K562 (cell line): ENCODE measurements at regions not wholly inside any gene's neighbourhood (a gene's known extent, or its start where the extent isn't known, plus 50 kb on each side); places are given as distances from the start of the nearest gene placed in this dataset.

Experiments
- BACH1 ChIP-seq: fragments of 200-800 bp; sonication (Bioruptor generic); IDR thresholded peaks from 2 replicates; pipeline ENCODE4 v1.6.1; 2016; ENCODE audit warnings: missing genetic modification characterization, missing compliant biosample characterization
- BCOR ChIP-seq: fragments of 450-650 bp; IDR thresholded peaks from 2 replicates; pipeline ENCODE4 v1.6.1; 2016
- BRCA1 ChIP-seq, 2 experiments: fragments of 450-650 bp in 1 of 2; sonication (generic) in 1 of 2; formaldehyde crosslinking in 1 of 2; IDR thresholded peaks; 2 replicates each; pipeline versions ENCODE4 v1.5.0 to v1.6.1; 2017 to 2020; ENCODE audit warnings: mild to moderate bottlenecking in 1 of 2, missing genetic modification reagents in 1 of 2
- CBFA2T3 ChIP-seq: fragments of 450-650 bp; IDR thresholded peaks from 2 replicates; pipeline ENCODE4 v1.6.1; 2017
- CCNT2 ChIP-seq: IDR thresholded peaks from 2 replicates; pipeline ENCODE4 v1.6.1; 2011; ENCODE audit warnings: borderline replicate concordance, low read depth, mild to moderate bottlenecking, moderate library complexity, mixed read lengths, low read length; ENCODE audit not compliant: insufficient read length; ENCODE audit errors: extremely low read depth
- CTBP1 ChIP-seq: fragments of 450-650 bp; IDR thresholded peaks from 2 replicates; pipeline ENCODE4 v1.6.1; 2016; ENCODE audit warnings: borderline replicate concordance
- DPF2 ChIP-seq: fragments of 450-650 bp; IDR thresholded peaks from 2 replicates; pipeline ENCODE4 v1.6.1; 2016
- EP300 ChIP-seq: IDR thresholded peaks from 2 replicates; pipeline ENCODE4 v1.6.1; 2012; ENCODE audit warnings: low read length, improper control_type of control experiment
- KLF16 ChIP-seq: IDR thresholded peaks from 2 replicates; pipeline ENCODE4 v1.6.1; 2016; ENCODE audit warnings: antibody characterized with exemption
- LEF1 ChIP-seq: fragments of 450-650 bp; IDR thresholded peaks from 2 replicates; pipeline ENCODE4 v1.6.1; 2016; ENCODE audit warnings: mild to moderate bottlenecking
- MIER1 ChIP-seq: fragments of 450-650 bp; IDR thresholded peaks from 2 replicates; pipeline ENCODE4 v1.6.1; 2016; ENCODE audit warnings: antibody characterized with exemption, mild to moderate bottlenecking, low read depth
- NR2C2 ChIP-seq, 2 experiments: fragments of 200-800 bp in 1 of 2; sonication (Bioruptor generic) in 1 of 2; sonication (generic) in 1 of 2; formaldehyde crosslinking in 1 of 2; IDR thresholded peaks; 2 replicates each; pipeline versions ENCODE4 v1.6.1 to v1.8.0; 2016 to 2022; ENCODE audit warnings: mild to moderate bottlenecking in 1 of 2, missing compliant biosample characterization in 1 of 2, missing genetic modification characterization in 1 of 2, missing genetic modification reagents in 1 of 2
- NR4A1 ChIP-seq, 2 experiments: fragments of 250-450 bp in 1 of 2; fragments of 450-650 bp in 1 of 2; sonication (Bioruptor Pico) in 1 of 2; IDR thresholded peaks; 2 replicates each; pipeline versions ENCODE4 v1.4.0 to v1.6.1; 2016 to 2020; ENCODE audit warnings: mild to moderate bottlenecking in 2 of 2, missing compliant biosample characterization in 1 of 2, missing genetic modification characterization in 1 of 2, moderate library complexity in 1 of 2
- RAD21 ChIP-seq, 2 experiments: fragments of 250-450 bp in 1 of 2; fragments of 450-650 bp in 1 of 2; sonication (Bioruptor Pico) in 1 of 2; formaldehyde crosslinking in 1 of 2; IDR thresholded peaks in 1 of 2; conservative IDR thresholded peaks in 1 of 2; 2 replicates each; pipeline versions ENCODE4 v1.4.0 to v1.8.0; 2020 to 2022; ENCODE audit warnings: mild to moderate bottlenecking in 2 of 2, moderate library complexity in 1 of 2
- RNF2 ChIP-seq: sonication (generic); IDR thresholded peaks from 2 replicates; pipeline ENCODE4 v1.6.1; 2016
- TRIM24 ChIP-seq, 2 experiments: fragments of 450-650 bp; IDR thresholded peaks; 2 replicates each; pipeline ENCODE4 v1.6.1; 2016
- TRIM28 ChIP-seq: fragments of 450-650 bp; IDR thresholded peaks from 2 replicates; pipeline ENCODE4 v1.6.1; 2017
- ZFP36 ChIP-seq: fragments of 150-350 bp; IDR thresholded peaks from 2 replicates; pipeline ENCODE4 v1.6.1; 2018; ENCODE audit warnings: low read length, low read depth; ENCODE audit not compliant: partially characterized antibody
- ZNF316 ChIP-seq: fragments of 450-650 bp; IDR thresholded peaks from 2 replicates; pipeline ENCODE4 v1.6.1; 2016
- ZNF41 ChIP-seq: fragments of 250-450 bp; sonication (Bioruptor Pico); conservative IDR thresholded peaks from 2 replicates; pipeline ENCODE4 v1.4.0; 2020; ENCODE audit warnings: mild to moderate bottlenecking
- ZNF644 ChIP-seq: fragments of 200-800 bp; sonication (Bioruptor generic); IDR thresholded peaks from 2 replicates; pipeline ENCODE4 v1.6.1; 2016; ENCODE audit warnings: low read depth, missing genetic modification characterization, missing compliant biosample characterization
- TF ChIP-seq, protein P1 (sequence below): fragments of 450-650 bp; IDR thresholded peaks from 2 replicates; pipeline ENCODE4 v1.6.1; 2016
- TF ChIP-seq, protein P2 (sequence below): IDR thresholded peaks from 2 replicates; pipeline ENCODE4 v1.6.1; 2011; ENCODE audit warnings: borderline replicate concordance, low read depth, mild to moderate bottlenecking, moderate library complexity, low read length; ENCODE audit not compliant: insufficient read depth, poor library complexity, severe bottlenecking
- TF ChIP-seq, protein P3 (sequence below), 2 experiments: fragments of 450-650 bp; conservative IDR thresholded peaks; 2 replicates each; pipeline ENCODE4 v1.6.1; 2017; ENCODE audit warnings: mild to moderate bottlenecking in 2 of 2, moderate library complexity in 2 of 2
- TF ChIP-seq, protein P4 (sequence below): fragments of 450-650 bp; IDR thresholded peaks from 2 replicates; pipeline ENCODE4 v1.6.1; 2016; ENCODE audit warnings: missing biosample characterization, missing genetic modification characterization

DNA sequence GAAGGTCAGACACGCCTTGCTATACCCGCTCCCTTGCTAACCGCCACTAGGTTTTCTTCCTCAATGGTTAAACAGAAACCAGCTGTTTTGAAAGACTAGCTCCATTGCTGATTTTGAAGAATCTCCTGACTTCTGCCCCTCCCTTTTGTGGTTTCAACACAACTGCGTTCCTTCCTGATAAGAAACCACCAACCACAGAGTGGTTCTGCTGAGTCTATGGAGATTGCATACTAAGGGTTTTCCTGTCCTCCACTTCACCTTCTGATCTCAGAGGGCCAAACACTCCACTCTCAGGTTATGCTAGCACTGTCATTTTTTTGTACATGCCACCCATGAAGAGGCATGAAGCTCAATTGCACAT lies 207.9 kb downstream of the MYLK4 start (continued):
- TF ChIP-seq NR2C2 (CRISPR knock-in tag; IDR thresholded peaks at IDR 0.05), result no peak
- 0 out of 2 replicates have a peak, but pooled peaks have one; percentile 34 for TF ChIP-seq NR2C2 (tag; IDR thresholded peaks at IDR 0.05)
- TF ChIP-seq ZFP36, result peak; percentile 14
- TF ChIP-seq TRIM24 (IDR thresholded peaks at IDR 0.05), result peak; percentile 72 to 85; a peak in 3 of 4 replicates
- peak; percentile 95 for TF ChIP-seq KLF16
- peak; percentile 90 for TF ChIP-seq ZNF316
- no peak for TF ChIP-seq BRCA1 (IDR thresholded peaks at IDR 0.05)
- TF ChIP-seq BRCA1 (CRISPR knock-in tag; IDR thresholded peaks at IDR 0.05), result no peak
- TF ChIP-seq, protein P1, sequence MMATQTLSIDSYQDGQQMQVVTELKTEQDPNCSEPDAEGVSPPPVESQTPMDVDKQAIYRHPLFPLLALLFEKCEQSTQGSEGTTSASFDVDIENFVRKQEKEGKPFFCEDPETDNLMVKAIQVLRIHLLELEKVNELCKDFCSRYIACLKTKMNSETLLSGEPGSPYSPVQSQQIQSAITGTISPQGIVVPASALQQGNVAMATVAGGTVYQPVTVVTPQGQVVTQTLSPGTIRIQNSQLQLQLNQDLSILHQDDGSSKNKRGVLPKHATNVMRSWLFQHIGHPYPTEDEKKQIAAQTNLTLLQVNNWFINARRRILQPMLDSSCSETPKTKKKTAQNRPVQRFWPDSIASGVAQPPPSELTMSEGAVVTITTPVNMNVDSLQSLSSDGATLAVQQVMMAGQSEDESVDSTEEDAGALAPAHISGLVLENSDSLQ, result peak; percentile 62
- peak; percentile 89; the same call in 1 of the 2 replicates for TF ChIP-seq CTBP1
- TF ChIP-seq, protein P2, sequence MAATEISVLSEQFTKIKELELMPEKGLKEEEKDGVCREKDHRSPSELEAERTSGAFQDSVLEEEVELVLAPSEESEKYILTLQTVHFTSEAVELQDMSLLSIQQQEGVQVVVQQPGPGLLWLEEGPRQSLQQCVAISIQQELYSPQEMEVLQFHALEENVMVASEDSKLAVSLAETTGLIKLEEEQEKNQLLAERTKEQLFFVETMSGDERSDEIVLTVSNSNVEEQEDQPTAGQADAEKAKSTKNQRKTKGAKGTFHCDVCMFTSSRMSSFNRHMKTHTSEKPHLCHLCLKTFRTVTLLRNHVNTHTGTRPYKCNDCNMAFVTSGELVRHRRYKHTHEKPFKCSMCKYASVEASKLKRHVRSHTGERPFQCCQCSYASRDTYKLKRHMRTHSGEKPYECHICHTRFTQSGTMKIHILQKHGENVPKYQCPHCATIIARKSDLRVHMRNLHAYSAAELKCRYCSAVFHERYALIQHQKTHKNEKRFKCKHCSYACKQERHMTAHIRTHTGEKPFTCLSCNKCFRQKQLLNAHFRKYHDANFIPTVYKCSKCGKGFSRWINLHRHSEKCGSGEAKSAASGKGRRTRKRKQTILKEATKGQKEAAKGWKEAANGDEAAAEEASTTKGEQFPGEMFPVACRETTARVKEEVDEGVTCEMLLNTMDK, result no peak
- TF ChIP-seq ZNF41 (CRISPR knock-in tag), result no peak
- TF ChIP-seq ZNF644 (tag), result 0 out of 2 replicates have a peak, but pooled peaks have one; percentile 55
- peak; percentile 81 for TF ChIP-seq BACH1 (tag)
- TF ChIP-seq RNF2, result peak; percentile 97
- TF ChIP-seq, protein P3, sequence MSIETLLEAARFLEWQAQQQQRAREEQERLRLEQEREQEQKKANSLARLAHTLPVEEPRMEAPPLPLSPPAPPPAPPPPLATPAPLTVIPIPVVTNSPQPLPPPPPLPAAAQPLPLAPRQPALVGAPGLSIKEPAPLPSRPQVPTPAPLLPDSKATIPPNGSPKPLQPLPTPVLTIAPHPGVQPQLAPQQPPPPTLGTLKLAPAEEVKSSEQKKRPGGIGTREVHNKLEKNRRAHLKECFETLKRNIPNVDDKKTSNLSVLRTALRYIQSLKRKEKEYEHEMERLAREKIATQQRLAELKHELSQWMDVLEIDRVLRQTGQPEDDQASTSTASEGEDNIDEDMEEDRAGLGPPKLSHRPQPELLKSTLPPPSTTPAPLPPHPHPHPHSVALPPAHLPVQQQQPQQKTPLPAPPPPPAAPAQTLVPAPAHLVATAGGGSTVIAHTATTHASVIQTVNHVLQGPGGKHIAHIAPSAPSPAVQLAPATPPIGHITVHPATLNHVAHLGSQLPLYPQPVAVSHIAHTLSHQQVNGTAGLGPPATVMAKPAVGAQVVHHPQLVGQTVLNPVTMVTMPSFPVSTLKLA (conservative IDR thresholded peaks at IDR 0.05), result peak in 1 of 2 experiments; percentile 62; a peak in 2 of 4 replicates
- peak; percentile 94 for TF ChIP-seq BCOR
- TF ChIP-seq RAD21 (CRISPR knock-in tag; conservative IDR thresholded peaks at IDR 0.05 in 1 of 2, IDR thresholded peaks at IDR 0.05 in 1 of 2), result peak in 1 of 2 experiments; percentile 14; a peak in 1 of 4 replicates
- TF ChIP-seq EP300, result peak; percentile 93
- TF ChIP-seq CCNT2, result peak; percentile 72
- TF ChIP-seq MIER1, result no peak
- TF ChIP-seq DPF2, result peak; percentile 94
- TF ChIP-seq TRIM28, result peak; percentile 22; the same call in 1 of the 2 replicates
- TF ChIP-seq CBFA2T3, result peak; percentile 96
- TF ChIP-seq LEF1, result peak; percentile 67; the same call in 1 of the 2 replicates
- no peak for TF ChIP-seq NR4A1 (CRISPR knock-in tag; IDR thresholded peaks at IDR 0.05)
- peak; percentile 67; the same call in 1 of the 2 replicates for TF ChIP-seq NR4A1 (tag; IDR thresholded peaks at IDR 0.05)
- TF ChIP-seq, protein P4, sequence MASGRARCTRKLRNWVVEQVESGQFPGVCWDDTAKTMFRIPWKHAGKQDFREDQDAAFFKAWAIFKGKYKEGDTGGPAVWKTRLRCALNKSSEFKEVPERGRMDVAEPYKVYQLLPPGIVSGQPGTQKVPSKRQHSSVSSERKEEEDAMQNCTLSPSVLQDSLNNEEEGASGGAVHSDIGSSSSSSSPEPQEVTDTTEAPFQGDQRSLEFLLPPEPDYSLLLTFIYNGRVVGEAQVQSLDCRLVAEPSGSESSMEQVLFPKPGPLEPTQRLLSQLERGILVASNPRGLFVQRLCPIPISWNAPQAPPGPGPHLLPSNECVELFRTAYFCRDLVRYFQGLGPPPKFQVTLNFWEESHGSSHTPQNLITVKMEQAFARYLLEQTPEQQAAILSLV (tag), result no peak
